Germinal center (tissue), 1 donor: ENCODE measurements at regions not wholly inside any gene's neighbourhood (a gene's known extent, or its start where the extent isn't known, plus 50 kb on each side); places are given as distances from the start of the nearest gene placed in this dataset.
"Not testable (repeated sequence)": the region's sequence is repeated elsewhere in the genome, so short reads cannot be mapped to it uniquely, and the experiment has no call there.

Experiments used
- DNase-seq: peaks from one replicate; pipeline ENCODE4 v3.0.0; 2012; ENCODE audit warnings: mixed read lengths, low spot score

GRCh38 chr21:22280851-22281250 is 1282.6 kb downstream of the NCAM2 start:
- no peak for DNase-seq

DNA sequence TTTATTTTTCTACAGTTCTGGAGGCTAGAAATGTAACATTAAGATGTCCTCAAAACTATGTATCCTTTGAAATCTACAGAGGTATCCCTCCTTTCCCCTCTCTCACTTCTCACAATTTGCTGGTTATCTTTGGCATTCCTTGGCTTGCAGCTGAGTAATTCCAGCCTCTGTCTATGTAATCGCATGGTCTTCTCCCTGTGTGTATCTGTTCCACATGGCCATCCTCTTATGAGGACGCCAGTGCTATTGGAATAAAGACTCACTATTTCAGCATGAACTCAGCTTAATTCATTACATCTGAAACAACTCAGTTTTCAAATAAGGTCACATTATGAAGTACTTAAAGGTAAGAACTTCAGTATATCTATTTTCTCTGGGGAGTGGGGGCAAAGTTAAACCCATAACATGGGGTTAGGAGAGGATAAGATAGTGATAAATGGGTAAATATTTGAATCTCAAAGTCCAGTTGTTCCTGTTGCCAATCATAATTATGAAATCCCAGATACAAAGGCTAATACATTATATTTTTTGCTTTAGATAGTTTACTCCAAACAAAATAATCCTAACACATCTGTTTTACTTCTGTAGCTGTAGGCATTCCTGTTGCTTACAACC is 1290.8 kb downstream of the NCAM2 start:
- DNase-seq: no peak

GRCh38 chr21:22292144-22292543 is 1293.9 kb downstream of the NCAM2 start:
- DNase-seq: no peak

GRCh38 chr21:22297575-22297974 is 1299.4 kb downstream of the NCAM2 start:
- no peak for DNase-seq

- DNase-seq: no peak
These were observed 1313.7 kb downstream of the NCAM2 start for GRCh38 chr21:22311741-22312462.

DNA sequence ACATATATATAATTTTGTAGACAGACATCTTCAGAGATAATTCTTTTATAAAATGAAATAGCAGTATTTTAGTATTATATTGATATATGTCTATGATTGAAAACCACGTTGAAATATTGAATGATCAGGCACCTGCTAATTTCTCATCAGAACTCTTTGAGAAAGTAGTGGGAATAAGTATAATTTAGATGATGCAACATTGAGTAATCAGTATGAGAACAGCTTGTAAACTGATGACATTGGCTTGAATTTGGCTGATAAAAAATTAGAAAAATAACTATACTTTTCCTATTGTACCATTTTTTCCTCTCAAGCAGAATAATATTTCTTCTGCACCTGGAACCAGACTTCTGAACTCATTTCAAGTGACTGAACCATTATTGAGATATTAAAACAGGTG is 1316.8 kb downstream of the NCAM2 start:
- DNase-seq: no peak

DNA sequence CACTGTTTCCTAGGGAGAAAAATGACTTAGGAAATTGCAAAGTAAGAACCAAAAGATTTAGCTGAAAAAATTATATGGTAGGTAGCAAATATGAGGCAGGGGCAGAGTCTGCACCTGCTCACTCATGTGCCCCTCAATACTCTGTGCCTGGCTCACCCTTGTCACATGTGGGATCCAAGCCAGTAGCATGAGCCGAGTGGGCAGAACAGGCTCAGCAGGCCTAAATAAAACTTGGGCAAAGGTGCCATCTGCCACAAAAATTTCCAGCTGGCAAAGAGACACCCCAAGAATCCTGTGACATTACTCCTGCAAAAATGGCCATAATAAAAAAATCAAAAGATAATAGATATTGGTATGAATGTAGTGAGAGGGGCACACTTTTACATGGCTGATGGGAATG is 1321.2 kb downstream of the NCAM2 start:
- no peak for DNase-seq

GRCh38 chr21:22342889-22343288 is 1344.7 kb downstream of the NCAM2 start:
- DNase-seq: no peak

DNA sequence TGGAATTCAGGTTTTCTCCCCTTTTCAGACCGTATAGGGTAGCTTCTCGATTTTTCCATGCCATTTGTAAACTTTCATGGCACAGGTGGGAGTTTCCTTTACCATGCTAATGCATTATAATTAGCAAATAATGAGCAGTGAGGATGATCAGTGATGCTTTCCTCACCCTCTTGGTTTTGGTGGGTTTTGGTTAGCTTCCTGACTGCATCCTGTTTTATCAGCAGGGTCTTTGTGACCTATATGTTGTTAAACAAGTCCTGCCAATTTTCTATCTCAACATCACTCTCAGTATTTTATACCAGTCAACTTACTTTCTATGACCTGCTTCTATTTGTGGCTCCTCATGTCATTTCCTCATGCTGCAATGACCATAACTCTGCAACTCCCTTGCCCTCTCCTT is 1345.1 kb downstream of the NCAM2 start:
- DNase-seq: no peak

DNA sequence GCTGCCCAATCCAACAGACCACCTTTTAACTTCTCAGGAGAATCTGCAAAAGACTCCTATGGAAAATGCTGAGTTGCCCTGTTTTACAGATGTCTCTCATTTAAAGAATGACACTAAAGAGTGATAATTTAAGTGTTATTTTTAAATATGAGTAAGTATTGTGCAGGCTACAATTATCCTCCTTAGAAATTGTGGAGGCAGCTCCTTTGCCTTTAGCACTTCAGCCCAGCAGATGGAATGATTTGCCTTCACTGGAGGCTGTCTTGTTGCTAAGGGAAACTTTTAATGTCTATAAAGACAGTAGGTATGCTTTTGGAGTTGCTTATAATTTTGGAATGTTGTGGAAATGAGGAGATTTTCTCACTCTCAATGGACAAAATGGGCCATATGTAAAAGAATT is 1345.5 kb downstream of the NCAM2 start:
- DNase-seq: no peak

DNA sequence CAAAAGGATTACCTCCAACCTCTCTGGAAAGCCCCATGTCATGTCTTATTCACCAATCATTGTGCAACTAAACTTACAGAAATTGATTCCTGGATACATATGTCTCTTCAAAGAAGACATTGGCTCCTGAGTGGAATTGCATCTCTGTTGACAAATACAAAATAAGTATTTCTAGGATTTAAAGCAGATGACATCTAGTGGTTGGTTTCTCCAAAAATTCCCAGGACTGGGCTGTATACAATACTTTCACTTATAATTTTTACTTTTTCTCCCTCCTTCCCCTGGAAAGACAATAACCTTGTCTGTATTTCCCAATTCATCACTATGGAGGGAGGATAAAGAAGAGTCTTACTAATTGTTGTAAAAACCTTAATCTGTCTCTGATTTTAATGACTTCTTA is 1347.4 kb downstream of the NCAM2 start:
- DNase-seq: no peak

DNA sequence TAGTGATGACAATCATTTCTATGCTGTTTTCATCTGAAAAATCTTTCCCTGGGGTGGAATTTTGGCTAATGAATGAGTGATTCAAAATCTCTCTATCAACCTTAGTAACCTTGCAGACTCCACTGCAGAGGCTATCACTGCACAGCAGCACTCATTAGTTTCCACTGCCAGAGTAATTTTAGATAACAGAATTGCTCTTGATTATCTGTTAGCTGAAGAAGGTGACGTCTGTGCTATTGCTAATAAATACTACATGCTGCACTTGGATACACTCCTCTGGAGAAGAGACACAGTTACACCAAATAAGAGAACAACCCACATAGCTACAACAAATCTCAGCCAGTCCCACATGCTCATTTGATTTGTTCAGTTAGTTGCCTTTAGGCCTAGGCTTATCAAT is 1348.4 kb downstream of the NCAM2 start:
- DNase-seq: no peak

GRCh38 chr21:22351076-22351475 is 1352.9 kb downstream of the NCAM2 start:
- no peak for DNase-seq

DNA sequence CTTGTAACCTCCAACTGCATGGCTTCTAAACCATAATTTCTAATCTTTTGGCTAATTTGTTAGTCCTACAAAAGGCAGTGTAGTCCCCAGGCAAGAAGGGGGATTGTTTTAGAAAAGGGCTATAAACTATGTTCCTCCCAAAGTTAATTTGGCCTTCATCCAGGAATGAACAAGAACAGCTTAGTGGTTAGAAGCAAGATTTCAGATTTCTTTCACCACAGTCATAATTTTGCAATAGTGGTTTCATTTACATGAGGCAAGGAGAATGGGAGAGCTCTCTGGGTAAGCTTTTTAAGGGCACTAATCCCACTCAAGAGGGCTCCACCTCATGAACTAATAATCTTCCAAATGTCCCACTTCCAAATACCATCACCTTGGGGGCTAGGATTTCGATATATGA is 1353.9 kb downstream of the NCAM2 start:
- DNase-seq: no peak

DNA sequence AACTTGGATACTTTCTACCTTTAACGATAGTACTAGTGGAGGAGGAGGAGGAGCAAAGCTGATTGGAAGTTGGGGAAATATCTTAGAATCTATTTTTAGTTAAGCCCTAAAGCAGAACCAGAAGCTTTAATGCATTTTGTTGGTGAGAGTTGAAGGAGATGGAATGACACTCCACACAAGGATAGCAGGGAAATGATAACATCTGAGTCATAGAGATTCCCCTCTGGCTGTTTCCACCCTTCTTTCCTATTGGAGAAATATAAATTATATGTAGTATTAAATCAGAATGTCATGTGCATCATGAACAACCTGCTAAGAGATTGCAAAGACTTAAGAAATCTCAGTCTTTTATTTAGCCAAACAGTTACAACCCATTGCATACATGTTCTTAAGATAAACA is 1357.7 kb downstream of the NCAM2 start:
- no peak for DNase-seq

GRCh38 chr21:22356663-22357062 is 1358.5 kb downstream of the NCAM2 start:
- DNase-seq: no peak

- DNase-seq: not testable (repeated sequence)
These were observed 1361.4 kb downstream of the NCAM2 start for GRCh38 chr21:22359599-22359998.

- no peak for DNase-seq
These were observed 1365.3 kb downstream of the NCAM2 start for GRCh38 chr21:22363504-22363903.

DNA sequence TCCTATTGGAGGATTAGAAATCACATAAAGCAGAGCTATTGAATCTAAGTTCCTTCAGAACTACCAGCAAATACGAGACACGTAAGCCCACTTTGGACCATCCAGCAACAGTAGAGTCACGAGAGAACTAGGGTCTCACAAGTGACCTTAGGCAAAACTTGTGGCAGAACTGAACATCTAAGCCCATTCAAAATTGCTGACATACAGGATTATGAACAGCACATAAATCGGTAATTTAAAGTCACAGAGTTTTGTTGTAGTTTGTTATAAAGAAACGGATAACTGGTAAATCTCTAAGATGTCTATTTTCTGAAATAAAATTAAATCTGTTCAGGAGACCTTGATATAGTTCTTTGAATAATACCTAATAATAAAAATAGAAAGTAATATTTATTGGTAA is 1366.0 kb downstream of the NCAM2 start:
- DNase-seq: no peak

DNA sequence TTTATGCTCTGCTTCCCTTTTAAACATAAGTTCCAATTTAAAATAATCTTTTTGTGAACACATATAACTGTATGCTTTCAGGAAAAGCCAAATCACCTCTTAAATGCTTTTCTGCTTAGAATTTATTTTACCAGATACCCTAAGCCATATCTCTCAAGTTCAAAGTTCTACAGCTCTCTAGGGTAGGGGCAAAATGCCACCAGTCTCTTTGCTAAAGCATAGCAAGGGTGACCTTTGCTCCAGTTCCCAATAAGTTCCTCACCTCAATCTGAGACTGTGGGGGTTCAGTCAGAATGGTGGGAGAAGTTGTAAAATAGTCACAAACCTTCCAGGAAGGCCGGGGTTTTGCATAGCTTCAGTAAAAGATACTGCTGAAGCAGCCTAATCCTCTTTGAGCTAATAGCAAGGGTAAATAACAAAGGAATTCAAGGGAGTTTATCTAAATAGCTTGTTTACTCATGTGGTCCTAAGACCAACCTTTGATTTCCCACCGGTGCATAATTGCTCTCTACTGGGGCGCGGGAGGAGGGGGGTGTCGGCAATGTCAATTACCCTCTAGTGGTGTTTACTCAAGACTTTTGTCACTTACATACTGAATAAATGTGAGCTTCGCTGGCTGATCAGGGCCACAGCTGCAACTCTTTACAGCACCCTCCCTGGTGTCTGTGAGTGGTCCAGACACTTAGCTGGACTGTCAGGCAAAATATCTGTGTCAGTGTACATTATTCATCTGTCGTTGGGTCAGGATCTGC is 1376.2 kb downstream of the NCAM2 start:
- DNase-seq: no peak

DNA sequence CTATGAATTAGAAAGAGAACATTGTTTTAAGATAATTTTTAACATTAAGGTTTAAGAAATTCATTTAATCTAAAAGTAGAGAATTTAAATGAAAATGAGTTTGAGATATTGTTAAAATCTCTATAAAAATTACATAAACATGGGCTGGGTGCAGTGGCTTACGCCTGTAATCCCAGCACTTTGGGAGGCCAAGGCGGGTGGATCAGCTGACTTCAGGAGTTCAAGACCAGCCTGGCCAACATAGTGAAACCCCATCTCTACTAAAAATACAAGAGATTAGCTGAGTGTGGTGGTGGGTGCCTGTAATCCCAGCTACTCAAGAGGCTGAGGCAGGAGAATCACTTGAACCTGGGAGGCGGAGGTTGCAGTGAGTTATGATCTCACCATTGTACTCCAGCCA is 1379.6 kb downstream of the NCAM2 start:
- not testable (repeated sequence) for DNase-seq

- DNase-seq: no peak
These were observed 1395.1 kb downstream of the NCAM2 start for GRCh38 chr21:22393324-22393723.

GRCh38 chr21:22395965-22396364 is 1397.8 kb downstream of the NCAM2 start:
- DNase-seq: no peak
